ENCODE measurements at regions not wholly inside any gene's neighbourhood (a gene's known extent, or its start where the extent isn't known, plus 50 kb on each side); places are given as distances from the start of the nearest gene placed in this dataset.

- ATAC-seq, result no peak
- H3K9me3 Mint-ChIP-seq (ENCODE audit: low read depth), result no peaks in the 10 kb centered on the region
- DNase-seq, result no peak
- ChIA-PET CTCF (no interaction called here), POLR2A (interaction anchor here (0.6 kb wide), 1 partner anchor 77 kb away, joined by 4 read pairs; no protein-coding TSS in a partner anchor)
- H3K27ac Mint-ChIP-seq, result no peak overlapping the region
- no peaks in the 10 kb centered on the region for H3K36me3 Mint-ChIP-seq (ENCODE audit: low read depth)
- intact Hi-C loops (cut with DNase I, micrococcal nuclease), result no loop called here
- H3K4me1 Mint-ChIP-seq, result peaks cover 2% of the 10 kb centered on the region
- peaks cover 12% of the 10 kb centered on the region for H3K27me3 Mint-ChIP-seq
- no peak overlapping the region for H3K4me3 Mint-ChIP-seq
Measured at GRCh38 chr2:40043641-40044040, 264.6 kb upstream of the THUMPD2 start.

GRCh38 chr2:40043191-40043590, 264.1 kb upstream of the THUMPD2 start:
- Mint-ChIP-seq H3K27ac (no peak overlapping the region), H3K4me3 (no peak overlapping the region), H3K4me1 (peaks cover 2% of the 10 kb centered on the region), H3K36me3 (ENCODE audit: low read depth) (no peaks in the 10 kb centered on the region), H3K27me3 (peaks cover 12% of the 10 kb centered on the region), H3K9me3 (ENCODE audit: low read depth) (no peaks in the 10 kb centered on the region)
- ChIA-PET CTCF (no interaction called here), POLR2A (no interaction called here)
- DNase-seq (no peak), ATAC-seq (no peak)
- intact Hi-C loops (cut with DNase I, micrococcal nuclease), result no loop called here

- intact Hi-C loops (cut with DNase I, micrococcal nuclease), result no loop called here
- Mint-ChIP-seq H3K9me3 (ENCODE audit: low read depth) (no peaks in the 10 kb centered on the region), H3K27me3 (peaks cover 10% of the 10 kb centered on the region), H3K4me1 (peaks cover 2% of the 10 kb centered on the region), H3K4me3 (no peak overlapping the region), H3K27ac (no peak overlapping the region), H3K36me3 (ENCODE audit: low read depth) (no peaks in the 10 kb centered on the region)
- CTCF ChIA-PET, result no interaction called here
- ATAC-seq, result no peak
- DNase-seq, result no peak
- POLR2A ChIA-PET, result no interaction called here
Measured at GRCh38 chr2:40041422-40042382, 262.6 kb upstream of the THUMPD2 start.

- Mint-ChIP-seq H3K36me3 (ENCODE audit: low read depth) (no peaks in the 10 kb centered on the region), H3K27me3 (peaks cover 1% of the 10 kb centered on the region), H3K27ac (no peak overlapping the region), H3K9me3 (ENCODE audit: low read depth) (no peaks in the 10 kb centered on the region), H3K4me1 (peaks cover 2% of the 10 kb centered on the region), H3K4me3 (no peak overlapping the region)
- CTCF ChIA-PET, result no interaction called here
- DNase-seq (no peak), ATAC-seq (peak; percentile 53)
- POLR2A ChIA-PET, result no interaction called here
- intact Hi-C loops (cut with DNase I, micrococcal nuclease), result no loop called here
Measured at GRCh38 chr2:40039549-40039948, 260.5 kb upstream of the THUMPD2 start.

- H3K36me3 Mint-ChIP-seq (ENCODE audit: low read depth), result no peaks in the 10 kb centered on the region
- H3K27me3 Mint-ChIP-seq, result peaks cover 1% of the 10 kb centered on the region
- H3K27ac Mint-ChIP-seq, result no peak overlapping the region
- ChIA-PET POLR2A (no interaction called here), CTCF (no interaction called here)
- no peak for ATAC-seq
- H3K4me3 Mint-ChIP-seq, result no peak overlapping the region
- intact Hi-C loops (cut with DNase I, micrococcal nuclease), result no loop called here
- H3K4me1 Mint-ChIP-seq, result peaks cover 2% of the 10 kb centered on the region
- H3K9me3 Mint-ChIP-seq (ENCODE audit: low read depth), result no peaks in the 10 kb centered on the region
- DNase-seq, result no peak
Measured at GRCh38 chr2:40038646-40039045, 259.6 kb upstream of the THUMPD2 start.

GRCh38 chr2:40037303-40037702, 258.2 kb upstream of the THUMPD2 start:
- Mint-ChIP-seq H3K9me3 (ENCODE audit: low read depth) (no peaks in the 10 kb centered on the region), H3K27ac (no peak overlapping the region), H3K4me3 (no peak overlapping the region), H3K4me1 (peaks cover 14% of the 10 kb centered on the region), H3K36me3 (ENCODE audit: low read depth) (no peaks in the 10 kb centered on the region), H3K27me3 (no peaks in the 10 kb centered on the region)
- POLR2A ChIA-PET, result no interaction called here
- no peak for DNase-seq
- intact Hi-C loops (cut with DNase I, micrococcal nuclease), result no loop called here
- CTCF ChIA-PET, result interaction anchor here (0.7 kb wide), 1 partner anchor 245 kb away, joined by 3 read pairs; no protein-coding TSS in a partner anchor
- ATAC-seq, result no peak

- H3K9me3 Mint-ChIP-seq (ENCODE audit: low read depth), result no peaks in the 10 kb centered on the region
- no peaks in the 10 kb centered on the region for H3K36me3 Mint-ChIP-seq (ENCODE audit: low read depth)
- no peaks in the 10 kb centered on the region for H3K27me3 Mint-ChIP-seq
- intact Hi-C loops (cut with DNase I, micrococcal nuclease), result no loop called here
- H3K4me3 Mint-ChIP-seq, result no peak overlapping the region
- ATAC-seq (no peak), DNase-seq (no peak)
- peaks cover 18% of the 10 kb centered on the region for H3K4me1 Mint-ChIP-seq
- POLR2A ChIA-PET, result no interaction called here
- CTCF ChIA-PET, result interaction anchor here (0.7 kb wide), 1 partner anchor 246 kb away, joined by 3 read pairs; no protein-coding TSS in a partner anchor
- no peak overlapping the region for H3K27ac Mint-ChIP-seq
Measured at GRCh38 chr2:40036241-40036640, 257.2 kb upstream of the THUMPD2 start.

GRCh38 chr2:40034801-40035200, 255.7 kb upstream of the THUMPD2 start:
- CTCF ChIA-PET, result interaction anchor here (0.6 to 1.9 kb wide), 2 partner anchors 121 to 488 kb away, joined by 3 to 5 read pairs; no protein-coding TSS in a partner anchor
- H3K27me3 Mint-ChIP-seq, result no peaks in the 10 kb centered on the region
- no peaks in the 10 kb centered on the region for H3K36me3 Mint-ChIP-seq (ENCODE audit: low read depth)
- ATAC-seq, result no peak
- no peaks in the 10 kb centered on the region for H3K9me3 Mint-ChIP-seq (ENCODE audit: low read depth)
- no peak overlapping the region for H3K27ac Mint-ChIP-seq
- peaks cover 16% of the 10 kb centered on the region for H3K4me1 Mint-ChIP-seq
- intact Hi-C loops (cut with DNase I, micrococcal nuclease), result loop anchor here (2.0 to 5.0 kb wide), 2 partner anchors 38 to 88 kb away; no protein-coding TSS in a partner anchor
- no peak for DNase-seq
- POLR2A ChIA-PET, result no interaction called here
- no peak overlapping the region for H3K4me3 Mint-ChIP-seq

- Mint-ChIP-seq H3K9me3 (ENCODE audit: low read depth) (no peaks in the 10 kb centered on the region), H3K36me3 (ENCODE audit: low read depth) (no peaks in the 10 kb centered on the region), H3K4me1 (peaks cover 18% of the 10 kb centered on the region), H3K4me3 (no peak overlapping the region), H3K27me3 (peaks cover 2% of the 10 kb centered on the region), H3K27ac (no peak overlapping the region)
- intact Hi-C loops (cut with DNase I, micrococcal nuclease), result loop anchor here (2.0 to 5.0 kb wide), 2 partner anchors 37 to 87 kb away; no protein-coding TSS in a partner anchor
- ATAC-seq (no peak), DNase-seq (no peak)
- ChIA-PET POLR2A (no interaction called here), CTCF (interaction anchor here (0.6 to 1.9 kb wide), 2 partner anchors 121 to 487 kb away, joined by 3 to 5 read pairs; no protein-coding TSS in a partner anchor)
Measured at GRCh38 chr2:40034198-40034597, 255.1 kb upstream of the THUMPD2 start.

GRCh38 chr2:40033781-40034180, 254.7 kb upstream of the THUMPD2 start:
- ChIA-PET CTCF (interaction anchor here (1.9 kb wide), 1 partner anchor 120 kb away, joined by 5 read pairs; no protein-coding TSS in a partner anchor), POLR2A (no interaction called here)
- intact Hi-C loops (cut with DNase I, micrococcal nuclease), result loop anchor here (2.0 to 5.0 kb wide), 2 partner anchors 37 to 86 kb away; no protein-coding TSS in a partner anchor
- peaks cover 22% of the 10 kb centered on the region for H3K4me1 Mint-ChIP-seq
- no peak for ATAC-seq
- H3K27me3 Mint-ChIP-seq, result peaks cover 2% of the 10 kb centered on the region
- H3K36me3 Mint-ChIP-seq (ENCODE audit: low read depth), result no peaks in the 10 kb centered on the region
- no peak for DNase-seq
- peak overlapping the region; percentile 74 for H3K27ac Mint-ChIP-seq
- no peak overlapping the region for H3K4me3 Mint-ChIP-seq
- no peaks in the 10 kb centered on the region for H3K9me3 Mint-ChIP-seq (ENCODE audit: low read depth)

GRCh38 chr2:40032650-40033319, 253.7 kb upstream of the THUMPD2 start:
- no peaks in the 10 kb centered on the region for H3K9me3 Mint-ChIP-seq (ENCODE audit: low read depth)
- H3K4me3 Mint-ChIP-seq, result no peak overlapping the region
- intact Hi-C loops (cut with DNase I, micrococcal nuclease), result loop anchor here (2.0 to 5.0 kb wide), 2 partner anchors 36 to 85 kb away; no protein-coding TSS in a partner anchor
- peak overlapping the region; percentile 74 for H3K27ac Mint-ChIP-seq
- peak; percentile 92 for ATAC-seq
- POLR2A ChIA-PET, result no interaction called here
- CTCF ChIA-PET, result interaction anchor here (0.7 to 1.4 kb wide), 3 partner anchors 29 to 149 kb away, joined by 3 read pairs; no protein-coding TSS in a partner anchor
- H3K36me3 Mint-ChIP-seq (ENCODE audit: low read depth), result no peaks in the 10 kb centered on the region
- peaks cover 2% of the 10 kb centered on the region for H3K27me3 Mint-ChIP-seq
- peaks cover 22% of the 10 kb centered on the region for H3K4me1 Mint-ChIP-seq
- no peak for DNase-seq

All from activated CD4-positive, alpha-beta T cell treated with anti-CD3 and anti-CD28 coated beads for 36 hours (primary cell).